Fibroblast of mammary gland (primary cell): ENCODE measurements at regions not wholly inside any gene's neighbourhood (a gene's known extent, or its start where the extent isn't known, plus 50 kb on each side); places are given as distances from the start of the nearest gene placed in this dataset.
A peak's percentile ranks its signal among the peaks of the same experiment; 100 is the strongest.

ENCODE experiments used
- DNase-seq: peaks from one replicate; pipeline ENCODE4 v3.0.0-alpha.2; 2010; ENCODE audit warnings: low read depth
- H3K4me3 ChIP-seq: 2 replicates; pipeline ENCODE4 v1.5.1; 2011; ENCODE audit warnings: low read depth, mild to moderate bottlenecking, low read length, moderate library complexity; ENCODE audit not compliant: control insufficient read depth
- CTCF ChIP-seq: conservative IDR thresholded peaks from 2 replicates; pipeline ENCODE4 v1.5.1; 2011; ENCODE audit warnings: low read depth, low read length, inconsistent platforms; ENCODE audit not compliant: control insufficient read depth, insufficient read depth

- no peak for TF ChIP-seq CTCF
- DNase-seq = no peak
- H3K4me3 ChIP-seq = no peak overlapping the region
Observed at GRCh38 chr2:224283466-224283965, 118.4 kb downstream of the FAM124B start.

DNA sequence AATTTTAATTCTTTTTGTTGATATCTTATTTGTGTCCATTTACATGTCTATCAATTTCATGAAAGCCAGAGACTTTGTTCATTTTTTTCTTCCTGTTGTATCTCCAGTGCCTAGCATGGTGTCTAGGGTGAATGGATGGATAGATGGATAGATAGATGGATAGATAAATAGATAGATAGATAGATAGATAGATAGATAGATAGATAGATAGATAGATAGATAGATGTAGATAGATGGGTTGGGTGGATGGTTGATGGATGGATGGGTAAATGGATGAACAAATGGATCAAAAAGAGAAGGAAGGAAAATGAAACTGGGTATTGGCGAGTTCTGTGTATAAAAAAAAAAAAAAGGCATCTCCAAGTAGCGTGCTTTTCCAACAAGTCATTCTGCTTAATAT is 120.5 kb downstream of the FAM124B start:
- DNase-seq = no peak
- no peak for TF ChIP-seq CTCF
- H3K4me3 ChIP-seq = no peak overlapping the region

DNA sequence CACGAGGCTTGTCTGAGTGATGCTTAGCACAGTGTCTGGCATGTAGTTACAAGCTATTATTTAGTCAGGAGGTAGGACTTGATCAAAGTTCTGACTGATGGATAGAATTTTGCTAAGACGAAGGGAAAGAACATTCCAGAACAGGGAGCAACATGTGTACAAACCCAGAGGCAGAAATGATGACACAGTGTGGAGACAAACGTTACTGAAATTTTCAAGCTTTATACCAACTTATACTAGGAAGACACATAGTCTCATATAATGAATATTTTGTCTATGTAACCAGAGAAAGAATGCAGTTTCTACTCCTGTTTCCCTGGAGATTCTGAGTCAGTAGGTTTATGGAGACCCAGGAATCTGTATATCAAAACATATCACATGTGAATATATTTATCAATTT is 123.4 kb downstream of the FAM124B start:
- peak; percentile 38 for DNase-seq
- no peak overlapping the region for H3K4me3 ChIP-seq
- no peak for TF ChIP-seq CTCF

DNA sequence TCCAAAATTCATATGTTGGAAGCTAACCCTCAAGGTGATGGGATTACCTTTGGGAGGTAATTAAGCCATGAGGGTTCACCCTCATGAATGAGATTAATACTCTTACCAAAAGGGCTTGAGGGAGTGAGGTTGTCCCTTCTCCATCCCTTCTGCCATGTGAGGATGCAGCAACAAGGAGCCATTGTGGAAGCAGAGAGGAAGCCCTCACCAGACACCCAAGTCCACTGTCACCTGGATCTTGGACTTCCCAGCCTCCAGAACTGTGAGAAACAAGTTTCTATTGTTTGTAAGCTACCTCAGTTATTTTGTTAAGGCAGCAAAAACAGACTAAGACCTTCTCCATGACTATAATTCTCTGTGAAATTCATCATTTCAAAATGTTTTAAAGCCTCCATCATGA is 125.7 kb downstream of the FAM124B start:
- no peak for TF ChIP-seq CTCF
- no peak overlapping the region for H3K4me3 ChIP-seq
- no peak for DNase-seq

- no peak for TF ChIP-seq CTCF
- H3K4me3 ChIP-seq = no peak overlapping the region
- DNase-seq = no peak
Observed at GRCh38 chr2:224272237-224272910, 129.5 kb downstream of the FAM124B start.

DNA sequence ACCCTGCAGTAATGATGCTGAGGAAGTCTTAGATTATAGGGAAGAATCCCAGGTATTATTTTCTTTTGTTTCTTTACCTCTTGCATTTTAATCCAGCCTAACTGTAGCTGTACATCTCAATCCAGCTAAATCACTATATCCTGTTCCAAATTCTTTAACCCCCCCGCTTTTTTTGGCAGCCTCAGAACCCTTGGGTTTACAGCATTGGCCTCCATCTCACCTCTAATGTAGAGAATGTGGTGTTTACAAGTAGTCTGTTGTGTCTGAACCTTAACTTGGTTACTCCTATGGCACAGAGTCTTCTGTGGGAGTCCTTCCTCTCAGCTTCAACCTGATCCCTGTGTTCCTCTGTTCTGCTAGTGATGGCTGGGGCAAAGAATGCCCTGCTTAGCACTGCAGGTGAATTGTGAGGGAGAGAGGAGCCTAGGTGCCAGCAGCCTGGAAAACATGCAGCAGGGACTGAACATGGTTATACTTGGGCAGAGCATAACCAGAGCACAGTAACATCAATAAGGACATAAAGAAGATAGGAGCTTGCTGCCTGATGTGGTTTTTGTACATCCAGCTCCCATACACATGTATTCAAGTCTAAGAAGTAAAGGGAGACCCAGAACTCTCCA is 130.2 kb downstream of the FAM124B start:
- H3K4me3 ChIP-seq = no peak overlapping the region
- no peak for TF ChIP-seq CTCF
- no peak for DNase-seq
